H9 (cell line): ENCODE measurements at regions not wholly inside any gene's neighbourhood (a gene's known extent, or its start where the extent isn't known, plus 50 kb on each side); places are given as distances from the start of the nearest gene placed in this dataset.
A peak's percentile ranks its signal among the peaks of the same experiment; 100 is the strongest.

Source experiments
- DNase-seq: peaks from one replicate; pipeline ENCODE4 v3.0.0-alpha.2; 2017
- H2AFZ ChIP-seq: one replicate; pipeline ENCODE4 v1.6.1; 2013; ENCODE audit warnings: mild to moderate bottlenecking, low read length, control low read depth, moderate library complexity
- H2AK5ac ChIP-seq: 2 replicates; pipeline ENCODE4 v1.6.1; 2013; ENCODE audit warnings: low read length, control low read depth, mixed read lengths; ENCODE audit not compliant: insufficient read length
- H2BK120ac ChIP-seq: one replicate; pipeline ENCODE4 v1.6.1; 2013; ENCODE audit warnings: low read depth, mild to moderate bottlenecking, low read length, control low read depth, inconsistent platforms; ENCODE audit not compliant: poor library complexity, severe bottlenecking
- H2BK12ac ChIP-seq: 2 replicates; pipeline ENCODE4 v1.6.1; 2013; ENCODE audit warnings: low read length, control low read depth, mixed read lengths, low read depth; ENCODE audit not compliant: insufficient read length
- H2BK15ac ChIP-seq: 2 replicates; pipeline ENCODE4 v1.6.1; 2013; ENCODE audit warnings: low read depth, low read length, control low read depth
- H2BK20ac ChIP-seq: one replicate; pipeline ENCODE4 v1.6.1; 2013; ENCODE audit warnings: low read depth, mild to moderate bottlenecking, low read length, control low read depth, inconsistent platforms; ENCODE audit not compliant: poor library complexity, severe bottlenecking
- H2BK5ac ChIP-seq: 2 replicates; pipeline ENCODE4 v1.6.1; 2013; ENCODE audit warnings: low read length, control low read depth, mixed read lengths; ENCODE audit not compliant: insufficient read length
- H3K14ac ChIP-seq: 2 replicates; pipeline ENCODE4 v1.6.1; 2013; ENCODE audit warnings: low read length, control low read depth; ENCODE audit not compliant: insufficient read depth
- H3K18ac ChIP-seq: 2 replicates; pipeline ENCODE4 v1.6.1; 2013; ENCODE audit warnings: low read depth, mild to moderate bottlenecking, mixed read lengths, low read length, control low read depth; ENCODE audit not compliant: insufficient read length
- H3K23ac ChIP-seq: 2 replicates; pipeline ENCODE4 v1.6.1; 2013; ENCODE audit warnings: low read length, control low read depth, mixed read lengths, low read depth; ENCODE audit not compliant: insufficient read length
- H3K23me2 ChIP-seq: 2 replicates; pipeline ENCODE4 v1.6.1; 2013; ENCODE audit warnings: low read depth, mild to moderate bottlenecking, mixed read lengths, low read length, control low read depth; ENCODE audit not compliant: insufficient read length, poor library complexity, severe bottlenecking
- H3K27ac ChIP-seq: 2 replicates; pipeline ENCODE4 v1.5.1; 2013; ENCODE audit warnings: low read length, control low read depth, mixed read lengths, low read depth; ENCODE audit not compliant: insufficient read length
- H3K27me3 ChIP-seq: 2 replicates; pipeline ENCODE4 v1.6.1; 2013; ENCODE audit warnings: low read length, control low read depth, inconsistent platforms; ENCODE audit not compliant: insufficient read depth
- H3K4ac ChIP-seq: 2 replicates; pipeline ENCODE4 v1.6.1; 2013; ENCODE audit warnings: low read depth, mild to moderate bottlenecking, control low read depth, inconsistent platforms, low read length, moderate library complexity
- H3K4me1 ChIP-seq: 2 replicates; pipeline ENCODE4 v1.6.1; 2013; ENCODE audit warnings: low read length, control low read depth, inconsistent platforms; ENCODE audit not compliant: insufficient read depth
- H3K4me2 ChIP-seq: 2 replicates; pipeline ENCODE4 v1.6.1; 2013; ENCODE audit warnings: low read length, control low read depth, mixed read lengths; ENCODE audit not compliant: insufficient read length, insufficient read depth
- H3K56ac ChIP-seq: 2 replicates; pipeline ENCODE4 v1.6.1; 2013; ENCODE audit warnings: low read depth, mild to moderate bottlenecking, mixed read lengths, low read length, control low read depth; ENCODE audit not compliant: insufficient read length
- H3K79me1 ChIP-seq: 2 replicates; pipeline ENCODE4 v1.6.1; 2013; ENCODE audit warnings: low read depth, mild to moderate bottlenecking, moderate library complexity, low read length, control low read depth, inconsistent platforms; ENCODE audit not compliant: insufficient read depth, poor library complexity, severe bottlenecking
- H3K79me2 ChIP-seq: 2 replicates; pipeline ENCODE4 v1.6.1; 2013; ENCODE audit warnings: low read length, control low read depth, inconsistent platforms; ENCODE audit not compliant: insufficient read depth
- H3K9ac ChIP-seq: 2 replicates; pipeline ENCODE4 v1.6.1; 2013; ENCODE audit warnings: low read length, control low read depth, mixed read lengths; ENCODE audit not compliant: insufficient read length; ENCODE audit errors: extremely low read depth
- H3K9me3 ChIP-seq: one replicate; pipeline ENCODE4 v1.6.1; 2013; ENCODE audit warnings: low read depth, low read length, inconsistent platforms; ENCODE audit not compliant: control insufficient read depth
- H3T11ph ChIP-seq: one replicate; pipeline ENCODE4 v1.6.1; 2013; ENCODE audit warnings: mild to moderate bottlenecking, low read length, control low read depth, inconsistent platforms
- H4K20me1 ChIP-seq: one replicate; pipeline ENCODE4 v1.6.1; 2013; ENCODE audit not compliant: control insufficient read depth, insufficient read length, insufficient read depth
- H4K5ac ChIP-seq: 2 replicates; pipeline ENCODE4 v1.6.1; 2013; ENCODE audit warnings: low read depth, mild to moderate bottlenecking, mixed read lengths, low read length, control low read depth; ENCODE audit not compliant: insufficient read length
- H4K8ac ChIP-seq: replicated peaks from 2 replicates; pipeline ENCODE4 v1.6.1; 2013; ENCODE audit warnings: low read length, control low read depth, mixed read lengths, low read depth; ENCODE audit not compliant: insufficient read length
- H4K91ac ChIP-seq: 2 replicates; pipeline ENCODE4 v1.6.1; 2013; ENCODE audit warnings: low read depth, mild to moderate bottlenecking, moderate library complexity, mixed read lengths, low read length, control low read depth; ENCODE audit not compliant: insufficient read length
- H3K27ac Mint-ChIP-seq, 3 experiments: 2 replicates in 2 of 3; 3 replicates in 1 of 3; pipeline ENCODE4 v1.8.0; 2020 to 2021; ENCODE audit warnings: mixed read lengths in 3 of 3, mild to moderate bottlenecking in 1 of 3, moderate library complexity in 1 of 3
- H3K27me3 Mint-ChIP-seq: 2 replicates; pipeline ENCODE4 v1.8.0; 2021; ENCODE audit warnings: low read depth, mild to moderate bottlenecking, moderate library complexity, mixed read lengths
- H3K36me3 Mint-ChIP-seq, 3 experiments: 2 replicates in 2 of 3; 3 replicates in 1 of 3; pipeline ENCODE4 v1.8.0; 2020 to 2021; ENCODE audit warnings: low read depth in 3 of 3, mixed read lengths in 3 of 3; ENCODE audit not compliant: insufficient read depth in 1 of 3
- H3K4me1 Mint-ChIP-seq, 2 experiments: 2 replicates each; pipeline ENCODE4 v1.8.0; 2020; ENCODE audit warnings: mixed read lengths in 2 of 2
- H3K4me3 Mint-ChIP-seq, 2 experiments: 2 replicates in 1 of 2; 3 replicates in 1 of 2; pipeline ENCODE4 v1.8.0; 2020 to 2021; ENCODE audit warnings: mild to moderate bottlenecking in 2 of 2, mixed read lengths in 2 of 2, moderate library complexity in 1 of 2
- H3K9me3 Mint-ChIP-seq, 2 experiments: 2 replicates in 1 of 2; 3 replicates in 1 of 2; pipeline ENCODE4 v1.8.0; 2020; ENCODE audit warnings: mild to moderate bottlenecking in 2 of 2, mixed read lengths in 2 of 2, moderate library complexity in 1 of 2
- WGBS: extraction: QIAGEN DNeasy Blood & Tissue Kit; methylation state at CpG from one replicate; pipeline ENCODE4 v1.1.7; 2013; ENCODE audit warnings: missing lambda C conversion rate, low lambda C conversion rate, mixed read lengths; ENCODE audit not compliant: insufficient read length; ENCODE audit errors: extremely low coverage; 5-methylcytosine and 5-hydroxymethylcytosine counted together
- TF ChIP-seq, protein P1 (sequence below): fragments of 200-600 bp; sonication (generic); conservative IDR thresholded peaks from 3 replicates; pipeline ENCODE4 v1.8.0; 2021; ENCODE audit warnings: antibody characterized with exemption, mild to moderate bottlenecking

GRCh38 chr5:36359267-36359666 lies 57.6 kb upstream of the RANBP3L start:
- Mint-ChIP-seq H3K36me3 (no peaks in the 10 kb centered on the region), H3K27ac (no peak overlapping the region)

More at GRCh38 chr5:36359267-36359666, 57.6 kb upstream of the RANBP3L start:
- Histone ChIP-seq H3K4me1 (no peaks in the 10 kb centered on the region; the same call in 1 of the 2 replicates), H3T11ph (no peak overlapping the region), H2BK15ac (no peak overlapping the region), H3K56ac (no peak overlapping the region), H2AK5ac (no peak overlapping the region), H4K8ac (no peak overlapping the region), H3K79me1 (no peaks in the 10 kb centered on the region), H3K14ac (no peak overlapping the region), H4K20me1 (no peaks in the 10 kb centered on the region), H3K9ac (no peak overlapping the region), H4K91ac (no peak overlapping the region), H3K18ac (peak overlapping the region; percentile 17), H3K9me3 (no peaks in the 10 kb centered on the region), H2AFZ (no peak overlapping the region), H3K27ac (no peak overlapping the region), H3K4ac (no peak overlapping the region), H3K23ac (no peak overlapping the region), H3K4me2 (no peak overlapping the region), H2BK12ac (no peak overlapping the region), H2BK120ac (no peak overlapping the region), H3K79me2 (0 out of 2 replicates have a peak, but pooled peaks cover 1% of the 10 kb centered on the region), H3K27me3 (no peaks in the 10 kb centered on the region), H3K23me2 (no peaks in the 10 kb centered on the region), H2BK5ac (no peak overlapping the region), H4K5ac (no peak overlapping the region), H2BK20ac (no peak overlapping the region)
- Mint-ChIP-seq H3K4me3 (no peak overlapping the region), H3K4me1 (peaks cover 19 to 20% of the 10 kb centered on the region in 2 experiments), H3K9me3 (no peaks in the 10 kb centered on the region), H3K27me3 (no peaks in the 10 kb centered on the region; the same call in 1 of the 2 replicates)
- DNase-seq, result no peak
- TF ChIP-seq, protein P1, sequence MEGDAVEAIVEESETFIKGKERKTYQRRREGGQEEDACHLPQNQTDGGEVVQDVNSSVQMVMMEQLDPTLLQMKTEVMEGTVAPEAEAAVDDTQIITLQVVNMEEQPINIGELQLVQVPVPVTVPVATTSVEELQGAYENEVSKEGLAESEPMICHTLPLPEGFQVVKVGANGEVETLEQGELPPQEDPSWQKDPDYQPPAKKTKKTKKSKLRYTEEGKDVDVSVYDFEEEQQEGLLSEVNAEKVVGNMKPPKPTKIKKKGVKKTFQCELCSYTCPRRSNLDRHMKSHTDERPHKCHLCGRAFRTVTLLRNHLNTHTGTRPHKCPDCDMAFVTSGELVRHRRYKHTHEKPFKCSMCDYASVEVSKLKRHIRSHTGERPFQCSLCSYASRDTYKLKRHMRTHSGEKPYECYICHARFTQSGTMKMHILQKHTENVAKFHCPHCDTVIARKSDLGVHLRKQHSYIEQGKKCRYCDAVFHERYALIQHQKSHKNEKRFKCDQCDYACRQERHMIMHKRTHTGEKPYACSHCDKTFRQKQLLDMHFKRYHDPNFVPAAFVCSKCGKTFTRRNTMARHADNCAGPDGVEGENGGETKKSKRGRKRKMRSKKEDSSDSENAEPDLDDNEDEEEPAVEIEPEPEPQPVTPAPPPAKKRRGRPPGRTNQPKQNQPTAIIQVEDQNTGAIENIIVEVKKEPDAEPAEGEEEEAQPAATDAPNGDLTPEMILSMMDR, result no peak
- no CpG with 5 or more reads among the region's 6 CpGs for WGBS
